Breast epithelium (tissue), 3 donors: ENCODE measurements at regions not wholly inside any gene's neighbourhood (a gene's known extent, or its start where the extent isn't known, plus 50 kb on each side); places are given as distances from the start of the nearest gene placed in this dataset.

Experiments
- CTCF ChIP-seq, 3 donors: fragments of 450-650 bp; IDR thresholded peaks; one replicate each; pipeline ENCODE4 v1.5.1; 2016 to 2017; ENCODE audit warnings: antibody characterized with exemption in 3 of 3, mild to moderate bottlenecking in 3 of 3, moderate library complexity in 3 of 3
- POLR2A ChIP-seq: fragments of 450-650 bp; IDR thresholded peaks from one replicate; pipeline ENCODE4 v1.6.1; 2016; ENCODE audit warnings: antibody characterized with exemption, mild to moderate bottlenecking, moderate library complexity
- POLR2AphosphoS5 ChIP-seq, 3 donors: sonication (generic); formaldehyde crosslinking; IDR thresholded peaks; one replicate each; pipeline ENCODE4 v1.6.1; 2017; ENCODE audit warnings: antibody characterized with exemption in 3 of 3

DNA sequence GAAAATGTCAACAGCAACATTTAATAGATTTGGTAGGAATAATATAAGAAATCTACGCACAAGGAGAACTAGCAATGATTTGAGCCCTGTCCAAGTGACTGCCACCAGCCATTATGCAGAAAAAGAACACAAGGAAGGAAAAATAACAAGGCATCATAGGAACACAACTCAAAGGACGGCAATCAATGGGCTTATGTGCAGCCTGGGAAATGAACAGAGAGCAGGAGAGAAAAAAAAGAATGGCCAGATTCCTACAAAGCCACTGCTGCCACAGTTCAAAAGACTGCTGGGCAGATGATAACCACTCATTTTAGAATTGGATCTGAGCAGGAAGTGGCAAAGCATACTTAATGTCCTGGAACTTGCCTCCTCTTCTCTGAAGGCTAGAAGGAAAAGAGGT lies 274.3 kb upstream of the CAMK1G start:
- no peak for TF ChIP-seq CTCF (IDR thresholded peaks at IDR 0.05)
- TF ChIP-seq POLR2A: no peak
- no peak for TF ChIP-seq POLR2AphosphoS5 (IDR thresholded peaks at IDR 0.05)
